ENCODE measurements at regions not wholly inside any gene's neighbourhood (a gene's known extent, or its start where the extent isn't known, plus 50 kb on each side); places are given as distances from the start of the nearest gene placed in this dataset.

- POLR2A ChIA-PET = no interaction called here
- DNase-seq (ENCODE audit: low read depth, low spot score) = no peak
- TF ChIP-seq CTCF (IDR thresholded peaks at IDR 0.05; ENCODE audit: insufficient read depth, low read length, missing control alignments) = no peak
- CTCF ChIA-PET = no interaction called here
- H3K4me3 ChIP-seq (ENCODE audit: low read depth, low read length) = no peak overlapping the region
Observed at GRCh38 chr5:79851391-79851863, 139.6 kb downstream of the MTX3 start.

GRCh38 chr5:79850941-79851340 lies 140.1 kb downstream of the MTX3 start:
- H3K4me3 ChIP-seq (ENCODE audit: low read depth, low read length) = no peak overlapping the region
- CTCF ChIA-PET = interaction anchor here (1.0 kb wide), 1 partner anchor 8 kb away, joined by 6 read pairs; no protein-coding TSS in a partner anchor
- DNase-seq (ENCODE audit: low read depth, low spot score) = no peak
- no peak for TF ChIP-seq CTCF (IDR thresholded peaks at IDR 0.05; ENCODE audit: insufficient read depth, low read length, missing control alignments)
- POLR2A ChIA-PET = no interaction called here

- H3K4me3 ChIP-seq (ENCODE audit: low read depth, low read length) = no peak overlapping the region
- no peak for TF ChIP-seq CTCF (IDR thresholded peaks at IDR 0.05; ENCODE audit: insufficient read depth, low read length, missing control alignments)
- no peak for DNase-seq (ENCODE audit: low read depth, low spot score)
- POLR2A ChIA-PET = no interaction called here
- CTCF ChIA-PET = interaction anchor here (1.0 kb wide), 1 partner anchor 9 kb away, joined by 6 read pairs; no protein-coding TSS in a partner anchor
Observed at GRCh38 chr5:79850316-79850822, 140.7 kb downstream of the MTX3 start.

- H3K4me3 ChIP-seq (ENCODE audit: low read depth, low read length) = no peak overlapping the region
- ChIA-PET POLR2A (no interaction called here), CTCF (interaction anchor here (1.0 to 6.4 kb wide), 3 partner anchors 7 to 234 kb away, joined by 3 to 53 read pairs (median 6); no protein-coding TSS in a partner anchor)
- no peak for TF ChIP-seq CTCF (IDR thresholded peaks at IDR 0.05; ENCODE audit: insufficient read depth, low read length, missing control alignments)
- DNase-seq (ENCODE audit: low read depth, low spot score) = no peak
Observed at GRCh38 chr5:79849486-79850315, 141.4 kb downstream of the MTX3 start.
